ENCODE measurements at regions not wholly inside any gene's neighbourhood (a gene's known extent, or its start where the extent isn't known, plus 50 kb on each side); places are given as distances from the start of the nearest gene placed in this dataset.

DNA sequence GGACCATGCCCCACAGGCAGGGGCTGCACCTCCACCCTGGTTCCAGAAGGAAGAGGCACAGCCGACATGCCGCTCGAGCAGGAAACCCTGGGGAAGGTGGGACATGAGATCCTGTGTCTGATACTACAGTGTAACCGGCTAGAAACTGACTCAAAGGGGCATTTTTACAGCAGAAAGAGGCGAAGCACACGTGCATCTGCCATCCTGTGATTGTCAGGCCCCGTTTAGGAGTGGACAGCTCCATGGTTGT lies 62.7 kb downstream of the SIK1 start:
- no peak for DNase-seq (ENCODE audit: low read depth)

DNA sequence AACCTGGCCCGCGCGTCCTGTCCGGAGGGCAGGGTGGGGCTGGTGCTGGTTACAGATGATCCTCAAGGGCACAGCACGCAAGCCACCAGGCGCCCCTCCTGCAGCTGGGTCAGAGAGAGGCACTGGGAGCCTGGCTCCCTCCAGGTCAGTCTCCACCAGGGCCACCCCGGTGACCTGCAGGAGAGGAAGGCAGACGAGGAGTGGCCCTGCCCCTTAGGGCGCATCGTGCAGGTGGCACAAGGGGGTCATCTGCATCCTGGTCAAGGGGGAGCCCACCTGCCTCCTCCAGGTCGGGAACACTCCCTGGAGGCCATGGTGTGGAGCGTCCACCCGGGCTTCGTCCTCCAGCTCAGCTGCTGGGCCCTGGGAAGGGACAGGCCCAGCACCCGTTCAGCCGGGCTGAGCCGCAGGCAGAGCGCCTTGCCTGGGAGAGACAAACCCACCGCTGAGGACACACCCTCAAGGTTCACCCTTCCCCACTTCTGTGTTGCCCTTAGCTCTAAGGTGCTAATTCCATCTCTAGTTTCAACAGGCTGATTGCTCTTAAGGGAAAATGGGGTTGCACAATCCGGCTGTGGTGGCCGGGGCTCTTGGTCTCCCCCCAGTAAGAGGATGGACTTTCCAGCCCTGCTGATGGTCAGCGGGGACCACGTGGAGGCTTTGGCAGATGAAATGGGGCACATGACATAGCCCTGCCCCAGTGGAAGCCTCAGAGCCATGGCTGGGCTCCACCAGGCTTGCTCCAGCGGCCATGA lies 63.2 kb downstream of the SIK1 start:
- DNase-seq (ENCODE audit: low read depth) = no peak

DNA sequence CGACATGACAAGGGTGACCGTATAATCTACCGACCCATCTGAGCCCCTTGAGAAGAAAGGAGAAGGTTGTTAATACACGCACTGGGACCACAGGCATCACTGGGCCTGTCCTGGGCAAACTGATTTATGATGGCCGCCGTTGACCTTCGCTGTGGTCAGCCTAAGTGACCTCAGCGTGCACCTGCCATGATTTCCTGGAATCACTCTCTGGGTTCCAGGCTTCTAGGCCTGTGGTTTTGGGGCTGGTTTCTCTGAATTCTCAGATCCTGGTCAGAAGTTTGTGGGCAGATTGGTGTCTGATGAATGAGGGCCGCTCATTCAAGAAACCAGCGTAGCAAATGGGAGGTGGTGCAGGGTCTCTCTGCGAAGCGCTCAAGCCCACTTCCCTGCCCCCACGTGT lies 64.0 kb downstream of the SIK1 start:
- DNase-seq (ENCODE audit: low read depth) = no peak

DNA sequence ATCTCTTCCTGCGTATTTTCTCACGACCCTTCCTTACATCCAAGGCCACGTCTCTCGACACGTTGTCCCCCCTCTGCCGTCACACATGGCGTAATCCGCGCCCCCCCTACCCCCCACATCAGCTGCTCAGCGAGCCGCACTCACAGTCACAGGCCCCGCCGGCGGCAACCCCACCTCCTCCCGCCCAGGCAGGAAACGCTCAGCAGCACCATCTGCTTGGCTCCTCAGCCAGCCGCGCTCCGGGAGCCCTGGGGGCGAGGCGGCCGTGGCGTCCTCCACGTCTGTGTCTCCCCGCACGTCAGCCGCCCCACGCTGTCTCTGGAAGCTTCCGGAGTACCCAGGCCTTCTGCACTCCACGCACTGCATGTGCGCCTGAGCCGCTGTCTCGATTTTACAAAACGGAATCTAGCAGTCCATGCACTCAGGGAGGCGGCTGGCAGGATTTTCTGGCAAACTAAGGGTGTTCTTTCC lies 64.6 kb downstream of the SIK1 start:
- no peak for DNase-seq (ENCODE audit: low read depth)

DNA sequence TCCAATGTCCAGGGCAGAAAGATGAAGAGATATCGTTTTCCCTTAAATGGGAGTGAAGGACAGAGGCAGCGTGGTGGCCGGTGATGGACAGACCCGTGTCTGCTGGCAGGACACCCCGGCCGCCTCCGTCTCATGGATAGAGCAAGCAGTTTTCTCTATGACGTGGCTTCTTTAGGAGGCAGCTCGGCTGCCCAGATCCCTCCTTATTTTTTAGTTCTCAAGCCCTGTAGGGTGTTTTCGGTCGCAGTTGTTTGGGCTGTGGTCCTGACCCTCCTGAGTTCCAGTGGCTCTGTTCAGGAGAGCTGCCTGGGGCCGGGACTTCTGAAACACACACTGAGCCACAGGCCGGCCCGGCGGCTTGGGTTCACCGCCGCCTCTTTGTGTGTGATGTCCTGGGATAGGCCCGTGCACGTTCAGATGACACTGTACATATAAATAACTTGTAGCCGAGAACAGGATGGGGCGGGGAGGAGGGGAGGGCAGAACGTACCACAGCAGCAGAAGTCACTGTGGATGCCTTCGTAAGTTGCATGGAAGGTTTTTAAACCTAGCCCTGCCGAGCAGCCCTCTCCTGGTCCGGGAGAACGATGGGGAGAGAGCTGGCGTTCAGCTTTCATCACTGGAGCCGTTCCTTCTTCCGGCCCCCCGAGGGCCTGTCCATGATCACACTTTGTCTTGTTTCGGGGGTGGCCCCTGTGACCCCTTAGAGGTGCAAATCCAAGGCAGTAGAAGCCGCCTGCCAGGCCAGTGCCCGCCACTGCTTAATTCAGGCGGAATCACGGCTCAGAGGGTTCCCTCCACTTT lies 65.2 kb downstream of the SIK1 start:
- DNase-seq (ENCODE audit: low read depth) = no peak

DNA sequence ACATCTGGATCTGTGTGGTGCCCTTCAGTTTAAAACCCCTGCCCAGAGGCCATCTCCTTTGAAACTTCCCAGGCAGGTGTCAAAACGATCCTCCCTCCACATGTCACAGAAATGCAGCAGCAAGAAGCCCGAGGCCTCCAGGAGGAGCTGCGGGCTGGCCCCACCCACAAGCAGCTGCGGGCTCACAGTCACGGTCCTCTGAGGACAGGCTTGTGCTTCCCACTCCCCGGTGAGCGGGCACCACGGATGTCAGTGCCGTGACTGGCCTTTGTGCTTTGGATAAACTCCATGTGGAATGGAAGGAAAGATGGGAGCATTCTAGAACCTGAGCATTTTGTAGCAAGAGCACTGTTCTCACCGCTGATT lies 65.8 kb downstream of the SIK1 start:
- no peak for DNase-seq (ENCODE audit: low read depth)

DNA sequence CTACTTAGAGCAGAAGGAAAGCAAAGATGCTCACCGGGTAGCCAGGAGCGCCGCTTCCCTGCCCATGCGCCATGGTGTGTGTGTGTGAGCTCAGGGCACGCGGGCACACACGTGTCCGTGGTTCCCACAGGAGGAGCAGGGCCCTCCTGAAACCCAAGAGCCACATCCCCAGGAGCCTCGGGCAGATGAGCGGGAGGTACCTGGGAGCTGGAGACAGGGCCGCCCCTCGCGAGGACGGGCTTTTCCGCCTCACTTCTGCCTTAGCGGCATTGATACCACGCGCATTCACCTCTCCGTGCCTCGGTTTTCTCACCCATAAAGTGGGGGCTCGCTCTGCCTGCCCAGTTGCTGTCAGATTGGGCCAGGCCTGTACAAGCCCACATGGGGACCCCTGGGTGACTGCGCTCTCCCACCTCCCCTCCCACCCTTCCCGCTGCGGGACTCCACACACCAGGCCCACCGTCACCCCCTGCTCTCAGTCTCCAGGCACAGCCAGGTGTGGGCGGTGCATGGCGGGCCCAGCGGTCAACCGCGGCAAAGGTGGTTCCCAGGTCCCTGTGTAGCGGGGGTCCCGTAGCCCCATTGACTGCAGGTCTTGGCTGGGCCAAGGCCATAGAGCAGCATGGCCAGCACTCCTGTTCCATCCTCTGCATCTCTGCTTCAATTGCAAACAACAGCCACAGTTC lies 66.3 kb downstream of the SIK1 start:
- DNase-seq (ENCODE audit: low read depth) = no peak

DNA sequence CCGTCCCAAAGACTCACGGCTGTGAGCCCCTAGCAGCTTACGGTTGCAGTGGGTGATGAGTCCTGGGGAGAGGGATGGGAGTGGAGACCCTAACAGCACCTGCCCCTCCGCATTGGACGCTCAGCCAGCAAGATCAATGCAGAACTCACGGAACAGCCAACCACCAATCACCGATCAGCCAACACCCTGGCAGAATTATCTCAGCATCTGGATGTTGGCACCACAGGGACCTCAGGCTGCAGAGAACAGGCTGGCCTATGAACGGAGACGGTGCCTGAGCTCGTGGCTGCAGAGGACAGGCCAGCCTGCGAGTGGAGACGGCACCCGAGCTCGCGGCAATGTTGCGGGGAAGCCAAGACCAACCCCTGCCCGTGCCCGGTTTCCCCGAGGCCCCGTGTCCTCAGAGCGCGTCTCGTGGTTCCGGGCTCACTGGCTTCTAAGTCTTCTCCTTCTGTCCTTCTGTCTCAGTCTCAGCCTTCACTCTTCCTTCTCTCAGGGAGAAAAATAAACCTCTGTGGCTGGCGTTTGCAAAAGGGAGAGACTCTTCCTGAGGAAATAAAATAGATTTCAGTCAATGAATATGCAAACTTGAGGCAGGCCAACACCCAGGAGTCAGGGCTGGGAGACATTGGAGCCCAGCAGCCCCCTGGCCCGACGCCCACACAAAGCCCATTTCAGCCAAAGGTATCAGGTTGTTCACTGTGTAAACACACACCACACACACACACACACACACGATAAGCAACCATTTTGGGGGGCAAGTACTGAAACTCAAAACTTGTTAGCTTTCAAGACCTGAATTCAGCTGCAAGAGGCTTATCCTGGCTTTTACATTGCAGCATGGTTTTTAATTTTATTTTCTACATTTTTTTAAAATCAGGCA lies 67.8 kb downstream of the SIK1 start:
- DNase-seq (ENCODE audit: low read depth) = no peak

DNA sequence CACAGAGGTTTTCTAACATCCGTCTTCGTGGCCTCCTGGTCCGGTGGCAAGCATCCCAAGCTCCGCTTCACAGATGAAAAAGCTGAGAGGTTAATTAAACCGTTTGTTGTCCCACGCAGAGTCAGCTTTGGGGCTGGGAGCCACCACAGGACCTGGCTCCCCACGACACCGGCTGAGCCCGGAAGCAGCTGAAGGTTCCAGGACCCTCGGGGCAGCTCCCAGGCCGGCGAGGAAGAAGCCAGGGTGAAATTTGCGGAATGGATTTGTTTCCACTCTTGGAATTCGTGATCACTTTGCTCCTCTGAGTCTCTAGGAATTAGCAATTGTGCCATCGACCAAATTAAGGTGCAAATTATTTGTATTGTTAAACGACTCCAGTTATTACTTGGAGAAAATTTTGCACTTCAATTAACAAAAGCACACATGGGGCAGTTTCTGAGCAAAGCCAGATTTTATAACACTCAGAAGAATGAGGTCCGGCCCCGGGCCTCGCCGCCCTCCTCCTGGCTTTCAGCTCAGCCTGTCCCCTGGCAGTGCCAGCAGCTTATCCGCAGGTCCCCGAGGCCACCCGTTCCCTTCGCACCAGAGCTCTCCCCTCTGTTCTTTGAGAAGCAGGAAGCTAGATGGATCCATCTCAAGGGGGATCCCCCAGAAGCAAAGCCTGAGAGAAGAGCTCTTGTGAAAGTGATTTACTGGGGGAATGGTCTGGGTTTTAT lies 69.1 kb downstream of the SIK1 start:
- DNase-seq (ENCODE audit: low read depth) = no peak

DNA sequence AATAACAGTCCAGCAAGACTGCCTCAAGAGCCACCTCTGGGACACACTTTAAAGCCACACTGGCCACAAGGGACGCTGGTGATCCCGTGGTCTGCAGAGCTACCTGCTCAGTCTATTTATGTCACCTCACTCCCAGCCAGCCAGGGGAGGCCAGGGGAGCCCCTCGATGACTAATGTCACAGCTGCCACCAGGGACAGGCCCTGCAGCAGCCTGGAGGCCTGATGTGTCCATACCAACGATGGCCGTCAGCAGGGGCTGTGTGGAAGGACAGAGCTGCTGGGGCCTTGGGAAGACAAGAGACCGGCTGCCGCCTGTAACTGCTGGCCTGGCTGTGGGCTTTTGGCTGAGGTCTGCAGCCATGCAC lies 71.0 kb downstream of the SIK1 start:
- DNase-seq (ENCODE audit: low read depth) = no peak

DNA sequence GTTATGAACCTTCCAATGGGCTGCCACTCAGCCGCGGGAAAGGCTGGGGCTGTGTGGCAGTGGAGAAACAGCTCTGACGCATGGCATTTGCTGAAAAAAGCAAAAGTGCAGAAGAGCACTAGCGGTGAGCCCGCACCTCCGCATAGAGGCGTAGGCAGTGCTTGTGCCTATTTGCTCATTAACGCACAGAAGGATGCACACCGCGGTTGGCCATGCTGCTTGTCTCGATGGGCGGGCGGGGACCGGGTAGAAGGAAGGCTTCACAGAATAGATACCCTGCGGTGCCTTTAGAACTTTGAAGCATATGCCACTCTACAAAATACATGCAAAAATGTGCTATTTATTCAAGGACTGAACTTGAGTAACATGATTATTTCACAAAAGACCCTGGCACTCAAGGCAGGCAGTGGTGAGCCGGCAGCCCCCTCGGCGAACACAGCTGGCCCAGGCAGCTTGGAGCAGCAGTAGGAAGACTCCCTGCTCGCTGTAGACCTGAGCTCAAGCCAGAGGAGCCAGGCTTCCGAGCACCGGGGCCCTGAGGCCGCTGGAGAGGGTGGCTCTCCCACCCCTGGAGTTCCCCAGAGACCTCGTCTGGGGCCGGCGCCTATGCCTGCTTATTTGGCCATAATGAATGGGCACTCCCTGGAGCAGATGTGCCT lies 71.5 kb downstream of the SIK1 start:
- no peak for DNase-seq (ENCODE audit: low read depth)

DNA sequence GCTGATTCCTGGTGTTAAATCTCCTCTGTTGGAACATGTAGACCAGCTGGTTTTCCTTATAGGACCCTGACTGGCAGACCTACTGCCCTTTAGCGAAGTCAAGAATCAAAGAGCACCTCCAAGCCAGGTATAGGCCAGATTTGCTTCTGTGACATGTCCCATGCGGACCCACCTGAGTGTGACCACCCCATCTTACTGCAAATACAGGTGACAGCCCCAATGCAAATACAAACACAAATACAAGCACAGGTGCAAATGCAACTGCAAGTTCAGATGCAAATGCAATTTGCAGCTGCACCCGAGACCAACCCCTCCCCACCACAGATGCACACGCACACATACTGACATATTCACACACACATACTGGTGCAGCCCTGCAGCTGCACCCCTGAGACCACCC lies 72.3 kb downstream of the SIK1 start:
- DNase-seq (ENCODE audit: low read depth) = no peak

DNA sequence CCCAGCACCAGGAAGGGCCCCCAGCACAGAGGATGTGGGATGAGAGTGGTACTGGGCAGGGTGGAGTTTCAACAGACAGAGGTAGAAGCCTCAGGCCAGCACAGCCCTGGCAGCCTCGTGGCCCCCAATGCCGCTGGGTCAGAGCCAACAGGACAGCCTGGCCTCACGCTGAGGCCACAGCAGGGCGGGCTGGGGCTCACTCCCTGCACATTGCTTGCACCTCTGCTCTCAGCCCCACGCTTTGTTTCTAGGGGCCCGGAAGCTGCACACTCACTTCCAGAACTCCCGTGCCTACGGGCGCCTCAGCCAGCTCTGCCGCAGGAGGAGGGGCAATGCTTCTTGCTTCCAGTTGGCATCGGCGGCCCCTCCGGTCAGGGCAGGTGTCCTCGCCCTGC lies 72.9 kb downstream of the SIK1 start:
- DNase-seq (ENCODE audit: low read depth) = no peak

DNA sequence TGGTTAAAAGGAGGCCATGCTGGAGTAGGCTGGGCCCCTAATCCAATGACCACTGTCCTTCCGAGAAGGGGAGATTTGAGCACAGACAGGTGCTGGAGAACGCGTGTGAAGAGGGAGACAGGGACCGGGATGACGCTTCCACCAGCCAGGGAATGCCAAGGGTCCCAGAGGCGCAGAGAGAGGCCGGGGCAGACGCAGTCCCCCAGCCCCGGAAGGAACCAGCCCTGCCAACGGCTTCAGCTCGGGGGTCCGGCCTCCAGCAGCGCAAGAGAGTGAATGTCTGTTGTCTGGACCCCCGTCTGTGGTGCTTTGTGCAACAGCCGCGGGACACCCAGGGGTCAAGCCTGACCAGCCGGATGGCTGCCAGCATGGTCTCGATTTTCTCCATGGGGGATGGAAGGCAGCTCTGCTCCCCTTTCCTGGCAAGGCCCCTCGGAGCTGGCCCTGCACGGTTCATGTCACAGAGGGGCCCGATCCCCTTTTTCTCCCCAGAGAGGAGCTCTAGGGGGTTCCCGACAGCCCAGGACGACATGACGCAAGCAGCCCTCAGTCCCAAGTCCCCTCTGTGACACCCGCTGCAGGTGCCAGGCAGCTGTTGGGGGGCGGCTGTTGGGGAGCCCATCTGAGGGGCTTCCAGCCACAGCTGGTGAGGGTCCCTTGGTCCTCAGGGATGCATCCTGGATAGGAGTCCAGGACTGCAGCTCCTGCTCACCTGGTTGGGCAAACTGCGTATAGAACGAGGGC lies 73.5 kb downstream of the SIK1 start:
- DNase-seq (ENCODE audit: low read depth) = no peak

DNA sequence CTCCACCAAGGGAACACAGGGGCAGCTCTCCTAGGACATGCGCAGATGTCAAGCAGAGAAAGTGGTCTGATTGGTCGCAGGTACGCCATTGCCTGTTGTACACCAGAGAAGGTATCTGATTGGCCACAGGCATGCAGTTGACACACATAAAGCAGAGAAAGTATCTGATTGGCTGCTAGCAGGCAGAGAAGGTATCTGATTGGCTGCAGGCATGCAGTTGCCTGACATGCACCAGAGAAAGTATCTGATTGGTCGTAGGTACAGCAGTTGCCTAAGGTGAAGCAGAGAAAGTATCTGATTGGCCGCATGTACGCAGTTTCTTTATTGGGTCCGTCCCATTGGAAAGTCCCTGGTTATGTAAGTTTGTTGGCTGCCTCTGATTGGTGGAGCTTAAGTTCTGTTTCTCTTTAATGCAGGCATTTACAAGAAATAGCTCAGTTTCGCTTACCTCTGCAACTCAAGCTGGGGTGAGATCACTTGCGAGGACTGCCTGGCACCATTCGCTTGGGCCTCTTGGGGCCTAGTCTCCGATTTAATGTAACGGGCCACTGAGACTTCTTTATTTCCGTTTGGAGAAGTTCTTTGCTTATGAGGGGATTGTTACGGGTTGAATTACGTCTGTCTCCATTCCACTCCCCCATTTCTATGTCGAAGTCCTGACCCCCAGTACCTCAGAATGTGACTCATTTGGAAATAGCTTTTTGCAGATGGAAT lies 74.2 kb downstream of the SIK1 start:
- DNase-seq (ENCODE audit: low read depth) = no peak

DNA sequence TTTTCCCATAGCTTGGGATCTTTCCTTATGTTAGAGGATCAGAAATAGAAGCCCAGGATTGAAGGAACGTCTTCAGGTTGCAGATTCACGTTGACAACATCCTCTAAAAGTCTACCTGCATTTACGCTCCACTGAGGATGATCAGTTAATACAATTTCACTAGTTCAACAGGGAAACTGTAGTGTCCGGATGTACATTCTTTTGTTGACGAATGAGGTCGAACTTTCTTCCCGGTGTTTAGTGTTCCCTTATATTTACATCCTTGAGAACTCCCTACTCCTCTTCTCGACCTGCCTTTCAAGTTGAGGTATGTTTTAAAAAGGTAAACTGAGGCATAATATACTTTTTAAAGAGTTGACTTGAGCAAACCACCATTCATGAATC lies 74.8 kb downstream of the SIK1 start:
- no peak for DNase-seq (ENCODE audit: low read depth)

DNA sequence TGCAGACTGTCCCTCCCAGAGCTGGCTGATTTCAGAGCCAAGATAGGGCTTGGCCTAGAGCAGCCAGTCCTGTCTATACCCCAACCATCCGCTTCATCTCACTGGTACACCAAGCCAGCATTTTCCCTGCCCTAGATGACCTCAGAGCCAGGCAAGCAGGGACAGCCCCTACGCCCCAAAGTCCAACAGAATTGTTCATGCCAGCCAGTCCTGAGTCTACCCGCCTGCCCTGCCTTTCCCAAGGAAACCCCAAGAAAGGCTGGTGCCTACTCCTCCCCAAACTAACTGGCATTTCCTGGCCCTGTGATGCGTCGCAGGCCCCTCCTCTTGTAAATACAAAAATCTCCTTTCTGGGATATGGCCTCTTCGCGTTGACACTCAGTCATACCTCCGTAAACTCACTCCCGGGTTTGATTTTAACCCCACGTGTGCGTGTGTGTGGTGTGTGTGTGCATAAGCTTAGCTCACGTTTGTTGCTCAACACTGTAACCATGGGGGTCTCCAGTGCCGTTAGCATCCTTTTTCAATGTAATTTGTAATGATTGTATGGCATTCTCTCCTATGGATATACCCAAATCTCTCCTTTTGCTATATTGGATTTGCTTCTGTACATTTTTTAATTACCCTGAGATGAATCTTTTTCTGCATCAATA lies 75.3 kb downstream of the SIK1 start:
- DNase-seq (ENCODE audit: low read depth) = no peak

DNA sequence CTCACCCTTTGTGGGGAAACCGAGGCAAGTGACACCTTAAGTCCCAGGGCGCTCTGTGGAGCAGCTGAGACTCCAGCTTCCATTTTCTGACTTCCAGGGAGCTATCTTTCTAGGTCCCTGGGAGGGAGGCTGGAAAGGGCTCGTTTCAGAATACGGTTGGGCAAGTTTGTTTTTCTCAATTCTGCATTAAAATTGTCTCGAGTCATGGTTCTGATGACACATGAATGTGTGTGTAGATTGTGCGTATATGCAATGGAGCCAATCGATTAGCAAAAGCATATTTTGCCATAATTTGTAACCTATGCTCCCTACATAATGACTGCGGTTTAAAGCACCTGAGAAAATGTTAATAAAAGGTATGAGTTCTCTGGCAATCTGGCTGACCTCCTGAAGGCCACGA lies 77.3 kb downstream of the SIK1 start:
- no peak for DNase-seq (ENCODE audit: low read depth)

DNA sequence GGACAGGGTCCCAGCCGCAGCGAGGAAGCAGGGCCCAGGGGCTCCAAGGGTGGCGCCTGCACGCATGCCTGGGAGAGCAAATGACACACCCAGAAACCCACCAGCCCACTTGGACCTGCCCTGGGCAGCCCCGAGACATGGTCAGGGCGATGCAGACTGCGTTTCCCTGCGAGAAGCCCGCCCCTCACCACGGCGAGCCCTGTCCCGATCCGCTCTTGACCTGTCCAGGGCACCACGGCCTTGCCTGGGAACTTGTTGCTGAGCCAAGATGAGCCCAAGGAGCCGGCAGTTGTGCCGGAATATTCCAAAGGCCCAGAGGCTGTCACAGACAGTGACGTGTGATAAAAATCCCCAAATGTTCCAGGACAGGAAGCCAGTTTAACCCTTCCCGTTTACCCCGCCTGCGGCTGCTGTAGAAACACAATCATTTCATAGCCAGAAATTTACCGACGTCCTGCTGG lies 78.1 kb downstream of the SIK1 start:
- no peak for DNase-seq (ENCODE audit: low read depth)

All from fibroblast of the conjunctiva (primary cell).